C4-2B (cell line): ENCODE measurements at regions not wholly inside any gene's neighbourhood (a gene's known extent, or its start where the extent isn't known, plus 50 kb on each side); places are given as distances from the start of the nearest gene placed in this dataset.

Experiments
- H3K27ac ChIP-seq: fragments of 450-650 bp; 2 replicates; pipeline ENCODE4 v1.5.1; 2017
- CTCF ChIP-seq: fragments of 450-650 bp; conservative IDR thresholded peaks from 2 replicates; pipeline ENCODE4 v1.5.1; 2017; ENCODE audit warnings: mild to moderate bottlenecking
- ZFX ChIP-seq: fragments of 450-650 bp; IDR thresholded peaks from 2 replicates; pipeline ENCODE4 v1.6.1; 2017

- no peak overlapping the region for H3K27ac ChIP-seq
- no peak for TF ChIP-seq ZFX
- no peak for TF ChIP-seq CTCF
Measured at GRCh38 chr5:3835811-3836210, 240.2 kb downstream of the IRX1 start.

- TF ChIP-seq ZFX (no peak), CTCF (no peak)
- H3K27ac ChIP-seq: no peak overlapping the region
Measured at GRCh38 chr5:3836528-3836927, 240.9 kb downstream of the IRX1 start.

GRCh38 chr5:3837506-3837905 lies 241.9 kb downstream of the IRX1 start:
- TF ChIP-seq CTCF (no peak), ZFX (no peak)
- H3K27ac ChIP-seq: no peak overlapping the region

- no peak for TF ChIP-seq ZFX
- no peak for TF ChIP-seq CTCF
- H3K27ac ChIP-seq: no peak overlapping the region
Measured at GRCh38 chr5:3839151-3839550, 243.5 kb downstream of the IRX1 start.

GRCh38 chr5:3842591-3842990 lies 247.0 kb downstream of the IRX1 start:
- TF ChIP-seq ZFX (no peak), CTCF (no peak)
- H3K27ac ChIP-seq: no peak overlapping the region

GRCh38 chr5:3843706-3844105 lies 248.1 kb downstream of the IRX1 start:
- TF ChIP-seq CTCF: no peak
- TF ChIP-seq ZFX: no peak
- H3K27ac ChIP-seq: no peak overlapping the region

- H3K27ac ChIP-seq: no peak overlapping the region
Measured at GRCh38 chr5:3844266-3844665, 248.6 kb downstream of the IRX1 start.

More at GRCh38 chr5:3844266-3844665, 248.6 kb downstream of the IRX1 start:
- no peak for TF ChIP-seq CTCF
